ENCODE measurements at regions not wholly inside any gene's neighbourhood (a gene's known extent, or its start where the extent isn't known, plus 50 kb on each side); places are given as distances from the start of the nearest gene placed in this dataset.
"Not testable (repeated sequence)": the region's sequence is repeated elsewhere in the genome, so short reads cannot be mapped to it uniquely, and the experiment has no call there.

- TF ChIP-seq CTCF (conservative IDR thresholded peaks at IDR 0.05), result no peak
- no peak for TF ChIP-seq ZFX (IDR thresholded peaks at IDR 0.05)
- H3K27ac ChIP-seq, result no peak overlapping the region
Observed at GRCh38 chrX:9370893-9371292, 94.0 kb upstream of the TBL1X start.

- no peak overlapping the region for H3K27ac ChIP-seq
- TF ChIP-seq ZFX (IDR thresholded peaks at IDR 0.05), result no peak
- TF ChIP-seq CTCF (conservative IDR thresholded peaks at IDR 0.05), result no peak
Observed at GRCh38 chrX:9372866-9373265, 92.0 kb upstream of the TBL1X start.

GRCh38 chrX:9373789-9374188 lies 91.1 kb upstream of the TBL1X start:
- no peak overlapping the region for H3K27ac ChIP-seq

GRCh38 chrX:9374555-9374954 lies 90.3 kb upstream of the TBL1X start:
- H3K27ac ChIP-seq, result no peak overlapping the region
- no peak for TF ChIP-seq CTCF (conservative IDR thresholded peaks at IDR 0.05)
- TF ChIP-seq ZFX (IDR thresholded peaks at IDR 0.05), result no peak

More at GRCh38 chrX:9373789-9374188, 91.1 kb upstream of the TBL1X start:
- TF ChIP-seq CTCF (conservative IDR thresholded peaks at IDR 0.05) (no peak), ZFX (IDR thresholded peaks at IDR 0.05) (no peak)

- no peak overlapping the region for H3K27ac ChIP-seq
- no peak for TF ChIP-seq ZFX (IDR thresholded peaks at IDR 0.05)
- TF ChIP-seq CTCF (conservative IDR thresholded peaks at IDR 0.05), result no peak
Observed at GRCh38 chrX:9376111-9376510, 88.7 kb upstream of the TBL1X start.

- H3K27ac ChIP-seq, result not testable (repeated sequence)
Observed at GRCh38 chrX:9377216-9377615, 87.6 kb upstream of the TBL1X start.

GRCh38 chrX:9378980-9379696 lies 85.7 kb upstream of the TBL1X start:
- H3K27ac ChIP-seq, result no peak overlapping the region
- TF ChIP-seq CTCF (conservative IDR thresholded peaks at IDR 0.05), result no peak
- no peak for TF ChIP-seq ZFX (IDR thresholded peaks at IDR 0.05)

Measured in C4-2B (cell line).